Gastrocnemius medialis (tissue), 4 donors: ENCODE measurements at regions not wholly inside any gene's neighbourhood (a gene's known extent, or its start where the extent isn't known, plus 50 kb on each side); places are given as distances from the start of the nearest gene placed in this dataset.

Experiments used
- CTCF ChIP-seq, 5 experiments: fragments of 450-650 bp in 3 of 5; fragments of 200-600 bp in 2 of 5; sonication (generic) in 2 of 5; IDR thresholded peaks in 4 of 5; conservative IDR thresholded peaks in 1 of 5; 1 replicate in 4 of 5; 2 replicates in 1 of 5; pipeline ENCODE4 v1.5.1; 2016 to 2019; ENCODE audit warnings: antibody characterized with exemption in 5 of 5, mild to moderate bottlenecking in 3 of 5, moderate library complexity in 3 of 5
- POLR2A ChIP-seq, 2 donors: fragments of 450-650 bp; IDR thresholded peaks; one replicate each; pipeline ENCODE4 v1.6.1; 2017; ENCODE audit warnings: antibody characterized with exemption in 2 of 2, mild to moderate bottlenecking in 2 of 2, moderate library complexity in 2 of 2

- TF ChIP-seq POLR2A (IDR thresholded peaks at IDR 0.05) = no peak
- no peak for TF ChIP-seq CTCF (IDR thresholded peaks at IDR 0.05 in 4 of 5, conservative IDR thresholded peaks at IDR 0.05 in 1 of 5)
Measured at GRCh38 chr18:73859837-73860397, 287.7 kb downstream of the FBXO15 start.
